HL-60/S4 treated with retinoic acid at 250 ng/mL for 4 days and 3 days (cell line): ENCODE measurements at regions not wholly inside any gene's neighbourhood (a gene's known extent, or its start where the extent isn't known, plus 50 kb on each side); places are given as distances from the start of the nearest gene placed in this dataset.

ENCODE experiments used
- in situ Hi-C: fragments of 300-500 bp; cut with MboI; formaldehyde crosslinking; loops from 2 replicates; pipeline ENCODE4 v1.7.0; 2022; ENCODE audit warnings: low sequenced_read_pairs

- in situ Hi-C loops = loop anchor here (25.0 kb wide), 1 partner anchor 660 kb away; no protein-coding TSS in a partner anchor
Observed at GRCh38 chr3:14252321-14253021, 73.9 kb downstream of the LSM3 start.

- in situ Hi-C loops = loop anchor here (25.0 kb wide), 1 partner anchor 659 kb away; no protein-coding TSS in a partner anchor
Observed at GRCh38 chr3:14253022-14253706, 74.5 kb downstream of the LSM3 start.

DNA sequence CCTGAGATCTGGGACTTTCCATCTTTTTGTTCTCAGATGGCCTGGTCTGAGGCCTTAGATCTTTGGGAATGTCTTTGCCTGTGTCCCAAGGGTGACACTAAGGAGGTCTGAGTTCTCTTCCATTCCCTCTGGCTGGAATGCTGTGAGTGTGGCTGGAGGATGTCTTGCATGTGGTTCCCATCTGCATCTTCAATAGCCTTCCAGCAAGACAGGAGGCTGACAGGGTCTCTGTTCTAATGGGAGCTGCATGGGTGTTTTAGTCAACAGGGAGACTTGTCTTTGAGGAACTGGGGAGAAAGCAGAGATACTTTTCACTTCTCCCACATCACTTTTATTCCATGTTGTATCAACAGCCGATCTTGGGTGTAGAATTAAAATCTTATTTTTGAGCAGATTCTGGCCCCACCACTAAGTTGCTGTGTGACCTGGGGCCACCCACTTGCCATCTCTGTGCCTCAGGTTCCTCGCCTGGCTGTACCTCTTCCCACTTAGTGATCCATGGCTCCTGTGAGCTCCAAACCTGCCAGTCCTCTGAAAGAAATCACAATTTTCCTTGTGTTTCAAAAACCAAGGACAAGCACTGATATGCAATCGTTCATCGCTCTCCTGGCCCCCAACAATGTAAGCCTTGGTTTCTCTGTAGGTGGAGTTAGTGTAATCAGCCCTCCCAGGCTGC is 75.2 kb downstream of the LSM3 start:
- in situ Hi-C loops = loop anchor here (25.0 kb wide), 1 partner anchor 658 kb away; no protein-coding TSS in a partner anchor

GRCh38 chr3:14254812-14255702 is 76.4 kb downstream of the LSM3 start:
- in situ Hi-C loops = loop anchor here (25.0 kb wide), 1 partner anchor 657 kb away; no protein-coding TSS in a partner anchor

GRCh38 chr3:14256046-14256445 is 77.4 kb downstream of the LSM3 start:
- in situ Hi-C loops = loop anchor here (25.0 kb wide), 1 partner anchor 656 kb away; no protein-coding TSS in a partner anchor

GRCh38 chr3:14256561-14257342 is 78.1 kb downstream of the LSM3 start:
- in situ Hi-C loops = loop anchor here (25.0 kb wide), 1 partner anchor 656 kb away; no protein-coding TSS in a partner anchor

- in situ Hi-C loops = loop anchor here (25.0 kb wide), 1 partner anchor 653 kb away; no protein-coding TSS in a partner anchor
Observed at GRCh38 chr3:14258906-14259904, 80.6 kb downstream of the LSM3 start.

GRCh38 chr3:14260463-14260862 is 81.8 kb downstream of the LSM3 start:
- in situ Hi-C loops = loop anchor here (10.0 to 25.0 kb wide), 2 partner anchors 204 to 652 kb away; no protein-coding TSS in a partner anchor

GRCh38 chr3:14261229-14261628 is 82.6 kb downstream of the LSM3 start:
- in situ Hi-C loops = loop anchor here (10.0 to 25.0 kb wide), 2 partner anchors 204 to 651 kb away; no protein-coding TSS in a partner anchor

GRCh38 chr3:14262212-14262611 is 83.6 kb downstream of the LSM3 start:
- in situ Hi-C loops = loop anchor here (10.0 to 25.0 kb wide), 2 partner anchors 203 to 650 kb away; no protein-coding TSS in a partner anchor

GRCh38 chr3:14262867-14263266 is 84.2 kb downstream of the LSM3 start:
- in situ Hi-C loops = loop anchor here (10.0 to 25.0 kb wide), 2 partner anchors 202 to 649 kb away; no protein-coding TSS in a partner anchor

DNA sequence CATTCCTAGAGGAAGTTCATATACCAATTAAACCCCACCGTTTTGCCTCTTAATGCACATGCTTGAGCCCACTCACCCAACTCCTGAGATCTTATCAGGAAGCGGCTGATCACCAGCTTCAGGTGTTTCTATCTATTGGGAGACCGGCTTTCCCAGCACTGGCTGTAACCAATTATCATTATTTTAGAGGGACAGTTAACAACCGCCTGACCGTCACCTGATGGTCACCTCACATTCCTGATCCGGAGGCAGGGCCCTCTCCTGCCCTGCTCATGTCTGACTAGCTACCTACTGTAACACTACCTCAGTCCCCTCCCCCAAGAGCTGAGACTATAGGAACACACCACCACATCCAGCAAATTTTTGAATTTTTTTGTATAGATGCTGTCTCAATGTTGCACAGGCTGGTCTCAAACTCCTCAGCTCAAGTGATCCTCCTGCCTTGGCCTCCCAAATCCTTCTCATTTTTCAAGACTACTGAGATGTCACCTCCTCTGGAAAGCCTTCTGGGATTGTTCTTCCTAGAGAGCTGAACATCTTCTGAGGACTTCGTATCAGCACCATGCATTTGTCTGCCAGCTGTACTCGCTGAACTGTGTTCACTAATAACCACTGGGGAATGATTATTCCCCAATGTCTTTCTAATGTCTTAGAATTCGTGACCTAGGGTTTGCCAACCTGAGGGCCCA is 84.8 kb downstream of the LSM3 start:
- in situ Hi-C loops = loop anchor here (10.0 to 25.0 kb wide), 2 partner anchors 201 to 649 kb away; no protein-coding TSS in a partner anchor

DNA sequence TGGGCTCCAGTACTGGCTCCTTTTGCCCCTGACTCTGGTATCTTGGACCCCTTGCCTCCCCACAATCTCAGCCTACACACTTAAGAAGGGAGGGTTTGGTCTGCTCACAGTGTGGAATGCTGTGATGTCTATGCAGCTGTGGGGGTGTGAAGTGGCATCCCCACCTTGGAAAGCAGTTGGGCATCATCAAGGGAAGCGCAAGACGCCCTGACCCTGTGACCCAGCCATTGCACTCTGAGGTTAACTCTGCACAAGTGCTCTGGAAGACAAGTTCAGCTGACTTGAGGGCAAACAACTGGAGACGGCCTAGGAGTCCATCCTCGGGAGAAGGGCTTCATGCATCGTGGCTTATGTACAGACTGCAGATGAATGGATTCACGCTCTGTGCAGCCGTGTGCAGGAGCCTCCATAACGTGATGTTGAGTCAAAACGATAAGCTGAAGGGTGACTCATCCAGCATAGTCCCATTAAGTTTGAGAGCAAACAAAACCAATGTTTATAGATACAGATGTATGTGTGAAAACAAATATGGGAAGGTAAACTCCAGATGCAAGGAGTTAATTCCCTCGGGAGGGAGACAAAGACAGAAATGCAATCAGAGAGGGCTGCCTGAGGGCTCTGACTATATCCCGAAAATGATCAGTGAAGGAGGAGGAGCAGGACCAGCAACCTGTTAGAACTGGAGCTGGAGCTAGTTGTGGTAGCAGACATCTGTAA is 86.8 kb downstream of the LSM3 start:
- in situ Hi-C loops = loop anchor here (10.0 to 25.0 kb wide), 2 partner anchors 199 to 647 kb away; no protein-coding TSS in a partner anchor

- in situ Hi-C loops = loop anchor here (10.0 to 25.0 kb wide), 2 partner anchors 198 to 646 kb away; no protein-coding TSS in a partner anchor
Observed at GRCh38 chr3:14266361-14266760, 87.7 kb downstream of the LSM3 start.

GRCh38 chr3:14267976-14268375 is 89.4 kb downstream of the LSM3 start:
- in situ Hi-C loops = loop anchor here (10.0 to 25.0 kb wide), 2 partner anchors 197 to 644 kb away; no protein-coding TSS in a partner anchor

GRCh38 chr3:14268897-14269296 is 90.3 kb downstream of the LSM3 start:
- in situ Hi-C loops = loop anchor here (10.0 to 25.0 kb wide), 2 partner anchors 196 to 643 kb away; no protein-coding TSS in a partner anchor
